Colonic mucosa (tissue), 4 donors: ENCODE measurements at regions not wholly inside any gene's neighbourhood (a gene's known extent, or its start where the extent isn't known, plus 50 kb on each side); places are given as distances from the start of the nearest gene placed in this dataset.
"Not testable (repeated sequence)": the region's sequence is repeated elsewhere in the genome, so short reads cannot be mapped to it uniquely, and the experiment has no call there.

Experiments used
- DNase-seq: peaks from one replicate; pipeline ENCODE4 v3.0.0-alpha.2; 2020
- H3K27ac ChIP-seq: fragments of 200-600 bp; one replicate; pipeline ENCODE4 v1.8.0; 2021
- H3K27me3 ChIP-seq: fragments of 200-600 bp; one replicate; pipeline ENCODE4 v1.8.0; 2021
- H3K36me3 ChIP-seq: fragments of 200-600 bp; one replicate; pipeline ENCODE4 v1.8.0; 2021
- H3K4me1 ChIP-seq: fragments of 200-600 bp; one replicate; pipeline ENCODE4 v1.8.0; 2021; ENCODE audit warnings: mild to moderate bottlenecking
- H3K4me3 ChIP-seq: fragments of 200-600 bp; one replicate; pipeline ENCODE4 v1.8.0; 2021
- H3K9ac ChIP-seq, 2 donors: one replicate each; pipeline ENCODE4 v1.7.0; 2013; ENCODE audit warnings: control low read depth in 2 of 2, low read depth in 2 of 2, low read length in 2 of 2
- H3K9me3 ChIP-seq: fragments of 200-600 bp; one replicate; pipeline ENCODE4 v1.8.0; 2021
- intact Hi-C: fragments of 100-400 bp; cut with DNase I; formaldehyde crosslinking; loops from one replicate; pipeline ENCODE4 v1.14.1; 2022
- TF ChIP-seq, protein P1 (sequence below): fragments of 200-600 bp; IDR thresholded peaks from one replicate; pipeline ENCODE4 v1.8.0; 2022; ENCODE audit warnings: antibody characterized with exemption, mild to moderate bottlenecking
- donor health status: healthy.
- donor health status: DM: no; HTN: no; CAD: no.
- donor health status: DM: no; HTN: no; CAD: no.

DNA sequence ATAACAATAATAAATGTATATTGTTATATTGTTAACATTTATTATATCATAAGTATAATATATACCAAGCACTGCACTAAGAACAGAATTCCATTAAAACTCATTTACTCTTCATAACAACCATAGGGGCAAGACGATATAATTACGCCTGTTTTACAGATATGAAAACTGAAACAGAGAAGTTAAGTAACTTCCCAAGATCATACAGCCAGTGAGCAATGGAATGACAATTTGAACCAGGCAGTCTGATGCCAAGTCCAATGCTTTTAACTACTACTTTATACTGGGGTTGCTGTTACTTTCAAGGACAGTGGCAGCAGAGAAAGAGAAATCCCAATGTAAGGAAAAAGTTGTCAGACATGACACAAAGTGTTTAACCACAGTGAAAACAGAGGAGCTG lies 338.8 kb upstream of the ID2 start:
- TF ChIP-seq, protein P1, sequence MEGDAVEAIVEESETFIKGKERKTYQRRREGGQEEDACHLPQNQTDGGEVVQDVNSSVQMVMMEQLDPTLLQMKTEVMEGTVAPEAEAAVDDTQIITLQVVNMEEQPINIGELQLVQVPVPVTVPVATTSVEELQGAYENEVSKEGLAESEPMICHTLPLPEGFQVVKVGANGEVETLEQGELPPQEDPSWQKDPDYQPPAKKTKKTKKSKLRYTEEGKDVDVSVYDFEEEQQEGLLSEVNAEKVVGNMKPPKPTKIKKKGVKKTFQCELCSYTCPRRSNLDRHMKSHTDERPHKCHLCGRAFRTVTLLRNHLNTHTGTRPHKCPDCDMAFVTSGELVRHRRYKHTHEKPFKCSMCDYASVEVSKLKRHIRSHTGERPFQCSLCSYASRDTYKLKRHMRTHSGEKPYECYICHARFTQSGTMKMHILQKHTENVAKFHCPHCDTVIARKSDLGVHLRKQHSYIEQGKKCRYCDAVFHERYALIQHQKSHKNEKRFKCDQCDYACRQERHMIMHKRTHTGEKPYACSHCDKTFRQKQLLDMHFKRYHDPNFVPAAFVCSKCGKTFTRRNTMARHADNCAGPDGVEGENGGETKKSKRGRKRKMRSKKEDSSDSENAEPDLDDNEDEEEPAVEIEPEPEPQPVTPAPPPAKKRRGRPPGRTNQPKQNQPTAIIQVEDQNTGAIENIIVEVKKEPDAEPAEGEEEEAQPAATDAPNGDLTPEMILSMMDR, result no peak
- no peaks in the 10 kb centered on the region for H3K27me3 ChIP-seq
- no peaks in the 10 kb centered on the region for H3K4me1 ChIP-seq
- no peak overlapping the region for H3K4me3 ChIP-seq
- no peak for DNase-seq
- no peak overlapping the region for H3K9ac ChIP-seq
- intact Hi-C loops, result no loop called here
- no peaks in the 10 kb centered on the region for H3K9me3 ChIP-seq
- no peak overlapping the region for H3K27ac ChIP-seq
- no peaks in the 10 kb centered on the region for H3K36me3 ChIP-seq

DNA sequence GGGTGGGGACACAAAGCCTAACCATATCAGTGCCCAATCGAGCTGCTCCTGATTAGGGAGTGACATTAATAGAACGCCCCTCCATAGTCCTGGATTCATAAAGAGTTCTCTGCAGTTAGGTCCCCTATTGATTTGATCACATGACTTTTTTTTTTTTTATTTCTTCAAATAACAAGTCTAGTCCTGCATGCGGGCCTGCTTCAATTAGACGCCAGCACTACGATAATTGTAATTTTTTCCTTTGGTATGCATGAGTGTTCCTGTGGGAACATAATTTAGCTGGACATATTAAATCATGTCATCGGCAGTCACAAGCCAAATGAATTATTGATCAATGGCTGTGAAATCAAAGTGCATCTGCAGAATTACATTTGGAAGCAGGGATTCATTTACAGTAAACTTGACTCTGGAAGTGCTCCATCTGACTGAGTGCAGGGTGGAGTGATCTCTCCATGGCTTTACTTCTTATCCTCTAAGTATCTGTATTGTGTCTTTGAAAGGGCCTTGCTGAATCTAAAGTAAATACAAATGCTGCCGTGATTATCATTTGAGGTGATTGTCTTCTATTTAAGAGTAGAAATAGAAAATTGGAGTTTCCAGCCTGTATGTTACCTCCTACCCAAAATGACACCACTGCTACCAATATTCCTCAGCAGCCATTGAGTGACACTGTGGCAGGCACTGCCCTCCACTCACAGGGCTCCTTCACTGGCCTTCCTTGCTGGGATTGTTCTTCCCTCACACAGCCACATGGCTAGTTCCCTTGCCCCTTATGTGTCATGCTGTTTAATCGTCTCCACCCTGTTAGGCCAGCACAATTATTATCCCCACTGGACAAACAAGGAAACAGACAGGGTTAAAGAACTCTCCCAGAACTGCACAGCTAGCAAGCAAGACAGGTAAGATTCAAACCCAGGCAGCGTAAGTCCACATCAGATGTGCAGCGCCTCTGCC lies 337.4 kb upstream of the ID2 start:
- H3K4me3 ChIP-seq, result no peak overlapping the region
- intact Hi-C loops, result no loop called here
- no peaks in the 10 kb centered on the region for H3K9me3 ChIP-seq
- DNase-seq, result no peak
- TF ChIP-seq, protein P1, result no peak
- H3K27ac ChIP-seq, result no peak overlapping the region
- no peaks in the 10 kb centered on the region for H3K36me3 ChIP-seq
- H3K9ac ChIP-seq, result no peak overlapping the region
- no peaks in the 10 kb centered on the region for H3K27me3 ChIP-seq
- no peaks in the 10 kb centered on the region for H3K4me1 ChIP-seq

DNA sequence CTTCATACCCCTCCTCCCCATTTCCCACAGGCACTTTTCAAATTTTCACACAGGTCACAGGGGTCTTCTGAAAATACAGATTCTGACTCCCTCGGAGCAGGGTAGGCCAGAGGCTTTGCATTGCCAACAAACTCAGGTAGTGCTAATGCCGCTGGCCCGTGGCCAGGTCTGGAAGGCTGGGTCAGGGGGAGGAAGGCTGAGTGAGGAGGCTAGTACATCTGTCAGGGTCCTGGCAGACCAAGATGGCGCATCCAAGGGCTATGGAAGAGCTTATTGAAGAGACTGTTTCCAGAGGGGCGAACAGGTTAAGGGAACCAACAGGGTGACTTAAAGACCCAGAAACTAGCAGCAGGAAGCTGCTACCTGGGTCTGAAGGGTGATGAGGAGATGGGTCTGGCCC lies 336.7 kb upstream of the ID2 start:
- no peak for DNase-seq
- TF ChIP-seq, protein P1, result no peak
- intact Hi-C loops, result no loop called here
- Histone ChIP-seq H3K9me3 (no peaks in the 10 kb centered on the region), H3K9ac (no peak overlapping the region), H3K4me3 (no peak overlapping the region), H3K27ac (no peak overlapping the region), H3K4me1 (no peaks in the 10 kb centered on the region), H3K27me3 (no peaks in the 10 kb centered on the region), H3K36me3 (no peaks in the 10 kb centered on the region)

DNA sequence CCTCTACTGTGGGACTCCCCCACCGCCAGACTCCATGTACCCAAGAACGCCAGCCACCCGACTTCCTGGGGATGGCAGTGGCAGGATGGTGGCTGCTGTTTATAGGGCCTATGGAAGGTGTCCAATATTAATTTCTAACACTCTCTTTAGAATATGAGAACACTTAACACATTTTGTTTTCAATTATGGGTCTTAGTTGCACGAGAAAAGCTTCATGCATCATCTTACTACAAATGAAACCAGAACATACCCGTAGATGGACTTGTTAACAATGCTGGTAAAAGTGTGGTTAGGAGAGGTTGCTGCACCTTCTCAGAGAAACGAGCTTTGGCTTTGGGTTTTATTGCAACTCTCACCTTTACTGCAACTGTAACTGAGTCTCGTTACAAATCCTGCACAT lies 335.6 kb upstream of the ID2 start:
- Histone ChIP-seq H3K9ac (no peak overlapping the region), H3K4me3 (no peak overlapping the region), H3K4me1 (no peaks in the 10 kb centered on the region), H3K27me3 (no peaks in the 10 kb centered on the region), H3K27ac (no peak overlapping the region), H3K9me3 (no peaks in the 10 kb centered on the region), H3K36me3 (no peaks in the 10 kb centered on the region)
- intact Hi-C loops, result no loop called here
- no peak for DNase-seq
- TF ChIP-seq, protein P1, result no peak

DNA sequence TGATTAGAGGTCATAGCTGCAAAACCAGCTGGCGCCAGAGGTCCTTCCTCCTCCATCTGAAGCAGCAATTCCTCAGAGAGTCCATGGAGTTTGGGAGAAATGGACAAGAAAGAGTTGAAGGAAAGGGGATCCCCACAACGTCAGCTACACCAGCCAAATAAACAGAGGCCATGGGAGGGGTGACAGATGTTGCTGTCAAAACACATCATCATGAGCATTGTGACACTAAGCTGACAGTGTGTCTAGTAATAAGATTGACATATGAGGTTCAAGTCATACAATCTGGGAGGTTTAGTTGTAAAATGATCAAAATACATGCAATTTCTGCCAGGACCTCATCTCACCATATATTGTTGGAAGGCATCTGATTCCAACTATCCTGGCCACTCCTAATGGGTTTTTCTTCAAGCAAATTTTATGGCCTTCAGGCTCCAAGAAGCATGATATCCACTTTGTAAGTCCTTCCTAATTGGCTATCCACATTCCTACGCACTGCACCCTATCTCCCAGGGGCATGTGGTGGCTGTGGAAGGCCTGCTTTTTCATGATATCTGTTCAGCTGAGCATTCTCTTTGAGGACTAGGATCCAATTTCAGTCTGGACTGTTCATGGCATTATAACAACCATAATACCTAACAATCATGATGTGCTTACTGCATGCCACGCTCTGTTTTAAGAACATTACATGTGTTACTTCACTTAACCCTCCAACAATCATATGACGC lies 335.0 kb upstream of the ID2 start:
- Histone ChIP-seq H3K4me1 (no peaks in the 10 kb centered on the region), H3K27ac (no peak overlapping the region), H3K36me3 (no peaks in the 10 kb centered on the region), H3K27me3 (no peaks in the 10 kb centered on the region), H3K9me3 (no peaks in the 10 kb centered on the region), H3K4me3 (no peak overlapping the region), H3K9ac (no peak overlapping the region)
- DNase-seq, result no peak
- TF ChIP-seq, protein P1, result no peak
- intact Hi-C loops, result no loop called here

DNA sequence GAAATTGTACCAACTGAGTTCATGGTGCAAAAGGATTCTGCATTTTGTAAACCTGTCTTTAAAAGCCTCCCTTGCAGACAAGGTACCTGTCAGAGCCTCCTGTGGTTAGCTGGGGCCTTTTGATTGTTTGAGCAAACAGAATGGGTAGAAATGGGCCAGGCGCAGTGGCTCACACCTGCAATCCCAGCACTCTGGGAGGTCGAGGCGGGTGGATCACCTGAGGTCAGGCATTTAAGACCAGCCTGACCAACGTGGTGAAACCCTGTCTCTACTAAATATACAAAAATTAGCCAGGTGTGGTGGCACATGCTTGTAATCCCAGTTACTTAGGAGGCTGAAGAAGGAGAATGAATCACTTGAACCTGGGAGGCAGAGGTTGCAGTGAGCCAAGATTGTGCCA lies 332.9 kb upstream of the ID2 start:
- H3K27ac ChIP-seq, H3K36me3 ChIP-seq, H3K4me3 ChIP-seq, H3K4me1 ChIP-seq, DNase-seq, intact Hi-C loops, H3K27me3 ChIP-seq, H3K9me3 ChIP-seq, H3K9ac ChIP-seq: not testable (repeated sequence)
